ENCODE measurements at regions not wholly inside any gene's neighbourhood (a gene's known extent, or its start where the extent isn't known, plus 50 kb on each side); places are given as distances from the start of the nearest gene placed in this dataset.

- TF ChIP-seq CTCF (IDR thresholded peaks at IDR 0.05; ENCODE audit: poor library complexity) (no peak), EZH2 (IDR thresholded peaks at IDR 0.05; ENCODE audit: borderline replicate concordance) (no peak)
Measured at GRCh38 chr9:84556556-84556955, 113.0 kb upstream of the NTRK2 start.
